Stimulated activated naive CD8-positive, alpha-beta T cell treated with anti-CD3 and anti-CD28 coated beads, Interleukin-15, amount 100 ng/mL, for 72 hours (primary cell): ENCODE measurements at regions not wholly inside any gene's neighbourhood (a gene's known extent, or its start where the extent isn't known, plus 50 kb on each side); places are given as distances from the start of the nearest gene placed in this dataset.
"Not testable (repeated sequence)": the region's sequence is repeated elsewhere in the genome, so short reads cannot be mapped to it uniquely, and the experiment has no call there.

Experiments
- ATAC-seq: fragments of 150-1000 bp; cut with Tn5 transposase; 2 replicates; pipeline ENCODE4 v1.10.0; 2021; ENCODE audit warnings: mild to moderate bottlenecking, moderate library complexity
- DNase-seq, 2 donors: peaks; one replicate each; pipeline ENCODE4 v3.0.0; 2021 to 2022
- H3K27ac Mint-ChIP-seq, 2 donors: one replicate each; pipeline ENCODE4 v1.8.0; 2022; ENCODE audit warnings: mild to moderate bottlenecking in 2 of 2, mixed read lengths in 2 of 2, moderate library complexity in 2 of 2
- H3K27me3 Mint-ChIP-seq: one replicate; pipeline ENCODE4 v1.8.0; 2022; ENCODE audit warnings: mixed read lengths
- H3K4me1 Mint-ChIP-seq: one replicate; pipeline ENCODE4 v1.8.0; 2022; ENCODE audit warnings: mild to moderate bottlenecking, mixed read lengths
- H3K4me3 Mint-ChIP-seq, 2 donors: one replicate each; pipeline ENCODE4 v1.8.0; 2022; ENCODE audit warnings: mild to moderate bottlenecking in 2 of 2, mixed read lengths in 2 of 2, moderate library complexity in 1 of 2
- H3K9me3 Mint-ChIP-seq, 2 donors: one replicate each; pipeline ENCODE4 v1.8.0; 2022; ENCODE audit warnings: mixed read lengths in 2 of 2

DNA sequence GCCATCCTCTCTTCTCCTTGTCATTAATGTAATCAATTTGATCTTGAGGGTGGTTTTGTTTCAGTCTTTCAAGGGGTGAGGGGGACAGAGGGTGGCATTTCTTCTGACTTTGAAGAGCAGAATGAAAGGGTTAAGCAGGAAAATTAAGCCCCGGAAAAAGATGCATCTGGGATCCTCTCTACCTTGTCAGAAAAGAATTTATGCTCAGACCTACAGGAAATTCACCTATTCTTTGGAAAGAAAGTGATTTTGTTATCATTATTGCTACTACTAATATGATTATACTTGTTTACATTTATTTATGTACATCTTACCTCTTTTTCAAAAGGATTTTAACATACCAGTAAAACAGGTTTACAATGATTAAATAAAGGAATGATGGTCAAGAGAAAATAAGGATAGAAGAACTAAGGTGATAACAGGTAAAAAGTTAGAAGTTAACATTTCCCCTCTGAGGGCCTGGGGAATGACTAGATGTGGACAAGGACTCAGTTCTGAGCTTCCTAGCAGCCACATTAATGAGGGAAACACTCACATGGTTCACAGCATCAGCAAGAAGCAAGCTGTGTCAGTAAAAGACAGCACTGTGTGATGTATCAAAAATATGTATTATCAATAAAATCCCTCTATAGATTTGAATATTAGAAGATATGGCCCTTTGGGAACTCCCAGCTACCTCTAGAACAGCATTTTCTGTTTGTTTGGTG, 151.4 kb downstream of the MYCN start:
- Mint-ChIP-seq H3K4me1 (no peaks in the 10 kb centered on the region), H3K27me3 (no peaks in the 10 kb centered on the region), H3K4me3 (no peak overlapping the region), H3K27ac (no peak overlapping the region), H3K9me3 (no peaks in the 10 kb centered on the region)
- no peak for ATAC-seq
- DNase-seq: no peak

DNA sequence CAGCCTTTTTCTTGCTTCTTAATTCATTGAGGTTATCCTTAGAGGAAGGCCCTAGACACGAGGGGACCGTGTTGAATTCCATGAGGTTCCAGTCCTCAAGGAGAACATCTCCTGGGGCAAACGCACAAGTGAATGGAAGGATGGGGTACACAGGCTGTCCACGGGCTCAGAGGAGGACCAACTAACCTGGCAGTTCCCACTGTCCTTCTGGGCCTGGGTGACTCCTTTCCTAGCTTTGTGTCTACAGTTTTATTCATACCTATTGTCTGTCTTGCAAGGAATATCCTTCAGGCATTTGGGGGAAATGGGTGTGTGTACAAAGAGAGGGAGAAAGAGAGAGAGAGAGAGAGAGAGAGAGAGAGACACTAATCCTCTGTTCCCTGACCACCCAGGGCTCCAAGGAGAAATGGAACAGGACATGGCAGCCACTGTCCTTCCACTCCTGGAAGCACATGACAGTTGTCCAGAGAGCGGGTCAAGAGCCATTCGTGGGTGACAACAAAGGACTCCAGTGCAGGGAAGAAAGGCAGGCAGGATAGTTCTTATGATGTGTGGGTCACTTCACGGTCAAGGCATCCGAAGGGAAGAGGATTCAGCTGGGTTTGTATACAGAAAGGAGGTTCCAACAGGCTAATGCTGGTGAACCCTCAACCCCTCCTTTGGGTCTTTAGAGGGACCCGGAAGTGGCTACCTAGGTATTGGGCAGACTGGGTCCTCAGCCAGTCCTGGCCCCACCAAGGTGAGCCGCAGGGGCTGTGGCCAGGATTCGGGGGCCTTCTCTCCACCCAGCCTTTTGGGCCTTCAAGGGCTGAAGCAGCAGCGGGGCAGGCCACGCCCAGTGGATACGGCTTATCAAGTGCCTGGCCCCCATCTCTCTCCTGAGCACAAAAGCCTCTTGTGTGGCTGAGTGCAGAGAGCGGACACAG, 150.6 kb downstream of the MYCN start:
- Mint-ChIP-seq H3K27me3 (no peaks in the 10 kb centered on the region), H3K27ac (no peak overlapping the region), H3K9me3 (no peaks in the 10 kb centered on the region), H3K4me3 (no peak overlapping the region), H3K4me1 (no peaks in the 10 kb centered on the region)
- ATAC-seq (no peak), DNase-seq (no peak)

DNA sequence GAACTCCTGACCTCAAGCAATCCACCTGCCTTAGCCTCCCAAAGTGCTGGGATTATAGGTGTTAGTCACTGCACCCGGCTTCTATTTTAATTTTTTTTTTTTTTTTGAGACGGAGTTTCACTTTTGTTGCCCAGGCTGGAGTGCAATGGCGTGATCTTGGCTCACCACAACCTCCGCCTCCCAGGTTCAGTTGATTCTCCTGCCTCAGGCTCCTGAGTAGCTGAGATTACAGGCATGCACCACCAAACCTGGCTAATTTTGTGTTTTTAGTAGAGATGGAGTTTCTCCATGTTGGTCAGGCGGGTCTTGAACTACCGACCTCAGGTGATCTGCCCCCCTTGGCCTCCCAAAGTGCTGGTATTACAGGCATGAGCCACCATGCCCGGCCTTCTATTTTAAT, 149.1 kb downstream of the MYCN start:
- not testable (repeated sequence) for DNase-seq, H3K27me3 Mint-ChIP-seq, H3K27ac Mint-ChIP-seq, H3K9me3 Mint-ChIP-seq, H3K4me3 Mint-ChIP-seq, H3K4me1 Mint-ChIP-seq, ATAC-seq

DNA sequence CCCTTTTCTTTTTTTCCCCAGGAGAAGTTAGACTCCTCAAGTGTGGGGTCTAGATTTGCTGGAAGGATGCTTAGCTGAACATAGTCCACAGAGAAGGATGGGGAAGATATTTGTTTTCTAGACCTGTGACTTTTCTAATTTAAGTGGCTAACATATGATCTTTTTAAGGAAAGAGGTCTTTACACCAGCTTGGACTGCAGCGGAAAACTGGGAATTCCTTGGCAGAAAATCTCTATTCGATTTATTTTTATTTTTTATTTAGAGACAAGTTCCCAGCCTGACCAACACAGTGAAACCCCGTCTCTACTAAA, 148.4 kb downstream of the MYCN start:
- no peak for ATAC-seq
- H3K4me3 Mint-ChIP-seq: no peak overlapping the region
- no peaks in the 10 kb centered on the region for H3K27me3 Mint-ChIP-seq
- no peak for DNase-seq
- H3K4me1 Mint-ChIP-seq: no peaks in the 10 kb centered on the region
- no peaks in the 10 kb centered on the region for H3K9me3 Mint-ChIP-seq
- no peak overlapping the region for H3K27ac Mint-ChIP-seq

DNA sequence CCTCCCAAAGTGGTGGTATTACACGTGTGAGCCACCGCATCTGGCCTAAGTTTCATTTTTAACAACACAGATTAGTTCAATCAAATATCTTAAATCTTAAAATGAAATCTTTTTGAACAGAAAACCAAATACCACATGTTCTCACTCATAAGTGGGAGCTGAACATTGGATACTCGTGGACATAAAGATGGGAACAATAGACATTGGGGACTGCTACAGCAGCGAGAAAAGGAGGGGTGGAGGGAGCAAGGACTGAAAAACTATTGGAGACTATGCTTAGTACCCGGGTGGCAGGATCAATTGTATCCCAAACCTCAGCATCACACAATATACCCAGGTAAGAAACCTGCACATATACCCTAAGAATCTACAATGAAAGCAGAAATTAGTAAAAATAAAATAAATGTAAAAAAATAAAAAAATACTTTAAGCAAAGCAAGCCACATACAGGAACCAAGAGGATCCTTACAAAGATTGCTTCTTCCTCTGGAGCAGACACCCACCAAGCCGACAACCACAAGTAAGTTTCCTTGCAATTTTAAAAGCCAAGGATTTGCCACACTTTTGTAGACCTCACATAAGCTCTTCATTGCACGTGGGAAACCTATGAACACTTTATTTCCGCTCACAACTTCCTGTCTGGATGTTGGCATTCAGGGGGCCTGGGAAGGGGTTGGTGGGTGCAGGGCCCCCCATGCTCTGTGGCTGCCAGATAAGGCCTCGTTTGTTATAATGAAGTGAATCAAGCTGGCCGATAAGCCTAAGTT, 147.9 kb downstream of the MYCN start:
- no peaks in the 10 kb centered on the region for H3K4me1 Mint-ChIP-seq
- DNase-seq: no peak
- ATAC-seq: no peak
- no peak overlapping the region for H3K27ac Mint-ChIP-seq
- H3K9me3 Mint-ChIP-seq: no peaks in the 10 kb centered on the region
- H3K4me3 Mint-ChIP-seq: no peak overlapping the region
- H3K27me3 Mint-ChIP-seq: no peaks in the 10 kb centered on the region

DNA sequence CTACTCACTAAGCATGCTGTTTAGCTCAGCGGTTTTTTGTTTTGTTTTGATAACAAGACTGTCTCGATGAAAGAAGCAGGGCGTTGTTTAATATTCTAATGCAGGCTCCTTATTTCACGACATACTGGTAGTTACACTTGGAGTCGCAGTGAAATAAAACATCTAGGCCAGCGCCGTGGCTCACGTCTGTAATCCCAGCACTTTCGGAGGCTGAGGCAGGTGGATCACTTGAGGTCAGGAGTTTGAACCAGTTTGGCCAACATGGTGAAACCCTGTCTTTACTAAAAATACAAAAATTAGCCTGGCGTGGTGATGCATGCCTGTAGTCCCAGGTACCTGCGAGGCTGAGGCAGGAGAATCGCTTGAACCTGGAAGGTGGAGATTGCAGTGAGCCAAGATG, 145.8 kb downstream of the MYCN start:
- H3K4me1 Mint-ChIP-seq, H3K27me3 Mint-ChIP-seq, H3K4me3 Mint-ChIP-seq, H3K9me3 Mint-ChIP-seq, DNase-seq, ATAC-seq, H3K27ac Mint-ChIP-seq: not testable (repeated sequence)

DNA sequence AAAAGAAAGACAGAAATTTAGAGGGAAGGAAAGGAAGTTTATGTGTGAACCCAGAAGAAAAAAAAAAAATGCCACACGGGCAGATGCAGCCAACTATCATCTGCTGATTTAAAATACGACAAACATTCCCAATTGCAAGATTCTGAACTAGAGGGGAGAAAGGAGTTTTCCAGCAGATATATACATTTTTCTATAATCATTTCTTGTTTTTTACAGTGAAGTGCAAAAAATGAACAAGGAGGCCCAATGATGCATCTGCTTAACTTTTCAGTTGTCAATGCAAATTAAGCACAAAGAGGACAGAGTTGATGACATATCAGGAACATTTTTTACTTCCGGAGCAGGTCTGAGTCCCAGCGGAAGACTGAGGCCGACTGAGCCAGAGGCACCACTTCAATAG, 144.7 kb downstream of the MYCN start:
- Mint-ChIP-seq H3K4me3 (no peak overlapping the region), H3K9me3 (no peaks in the 10 kb centered on the region), H3K4me1 (no peaks in the 10 kb centered on the region), H3K27me3 (peaks cover 8% of the 10 kb centered on the region), H3K27ac (no peak overlapping the region)
- DNase-seq (no peak), ATAC-seq (no peak)

DNA sequence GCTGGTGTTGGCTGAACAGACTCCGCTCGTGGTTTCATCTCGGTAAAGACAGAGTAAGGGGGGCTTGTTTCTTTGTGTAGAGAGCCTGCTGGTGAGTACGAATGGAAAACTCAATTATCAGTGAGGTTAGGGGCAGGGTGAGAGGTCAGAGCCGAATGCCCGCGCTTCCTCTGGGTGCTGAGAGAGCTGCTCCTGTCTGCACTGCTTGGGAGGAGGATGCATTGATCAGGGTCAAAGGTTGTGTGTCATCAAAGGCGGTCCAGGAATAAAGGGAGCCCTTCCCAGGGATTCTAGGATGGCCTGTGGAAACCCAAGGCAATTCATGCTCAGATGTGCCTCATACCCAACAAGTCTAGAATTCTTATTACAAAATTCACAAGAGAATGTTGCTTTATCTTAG, 143.9 kb downstream of the MYCN start:
- DNase-seq: no peak
- no peak for ATAC-seq
- Mint-ChIP-seq H3K4me1 (no peaks in the 10 kb centered on the region), H3K27me3 (peaks cover 8% of the 10 kb centered on the region), H3K9me3 (no peaks in the 10 kb centered on the region), H3K4me3 (no peak overlapping the region), H3K27ac (no peak overlapping the region)

DNA sequence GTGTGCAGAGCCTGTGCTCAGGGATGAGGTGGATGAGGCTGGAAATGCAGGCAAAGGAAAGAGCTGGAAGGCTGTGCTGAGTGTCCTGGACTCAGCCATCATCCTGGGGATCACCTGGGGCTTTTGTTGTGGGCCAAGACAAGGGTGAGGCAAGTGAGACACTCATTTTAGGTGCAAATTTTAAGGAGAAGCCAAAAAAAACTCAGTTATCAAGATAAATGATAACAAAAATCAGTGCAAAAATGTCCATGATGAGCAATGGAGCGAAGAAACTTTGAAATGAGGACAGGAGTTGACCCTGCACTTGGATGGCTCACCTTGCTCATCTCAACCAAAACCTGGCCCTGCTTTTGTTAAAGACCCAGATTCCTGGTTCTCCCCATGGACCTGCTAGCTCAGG, 141.9 kb downstream of the MYCN start:
- Mint-ChIP-seq H3K4me3 (no peak overlapping the region), H3K4me1 (no peaks in the 10 kb centered on the region), H3K27me3 (peaks cover 8% of the 10 kb centered on the region), H3K27ac (no peak overlapping the region), H3K9me3 (no peaks in the 10 kb centered on the region)
- ATAC-seq: no peak
- no peak for DNase-seq

DNA sequence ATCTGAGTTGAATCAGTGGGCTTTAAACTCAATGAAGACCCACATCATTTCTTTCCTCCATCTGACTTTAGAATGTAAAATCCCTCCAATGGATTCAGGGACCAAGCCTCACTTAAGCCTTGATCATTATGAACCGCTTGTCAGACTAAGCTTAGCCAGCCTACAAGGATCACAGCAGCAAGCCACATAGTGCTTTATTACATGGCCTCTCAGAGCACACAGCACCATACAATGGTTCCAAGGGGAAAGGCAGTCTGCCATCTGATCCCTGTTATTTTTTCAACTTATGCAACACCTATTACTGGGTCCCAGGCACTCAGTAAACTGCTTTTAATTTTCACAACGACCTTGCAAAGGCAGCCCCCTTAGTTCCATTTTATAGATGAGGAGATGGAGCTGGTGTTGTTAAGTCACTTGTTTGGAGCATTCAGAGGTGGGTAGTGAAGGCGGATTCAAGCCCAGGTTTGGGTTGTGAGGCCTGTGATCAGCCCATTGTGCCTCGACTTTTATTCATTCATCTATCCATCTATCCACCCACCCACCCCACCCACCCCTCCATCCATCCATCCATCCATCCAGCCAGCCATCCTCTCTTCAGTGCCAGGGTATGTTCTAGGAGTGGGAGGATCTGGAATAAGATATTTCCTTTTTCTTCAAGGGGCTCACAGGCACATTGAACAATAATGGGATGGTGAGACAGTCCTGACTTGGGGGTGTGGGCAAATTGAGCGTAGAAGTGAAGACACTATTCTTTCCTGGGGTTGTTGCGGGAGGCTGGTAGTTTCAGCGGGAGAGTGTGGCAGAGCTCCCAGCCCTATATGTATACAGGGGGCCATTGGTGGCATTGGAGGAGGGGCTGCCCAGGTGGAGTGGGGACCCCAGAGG, 141.2 kb downstream of the MYCN start:
- Mint-ChIP-seq H3K4me3 (no peak overlapping the region), H3K27ac (no peak overlapping the region), H3K9me3 (no peaks in the 10 kb centered on the region), H3K27me3 (peaks cover 8% of the 10 kb centered on the region), H3K4me1 (no peaks in the 10 kb centered on the region)
- ATAC-seq: no peak
- no peak for DNase-seq

DNA sequence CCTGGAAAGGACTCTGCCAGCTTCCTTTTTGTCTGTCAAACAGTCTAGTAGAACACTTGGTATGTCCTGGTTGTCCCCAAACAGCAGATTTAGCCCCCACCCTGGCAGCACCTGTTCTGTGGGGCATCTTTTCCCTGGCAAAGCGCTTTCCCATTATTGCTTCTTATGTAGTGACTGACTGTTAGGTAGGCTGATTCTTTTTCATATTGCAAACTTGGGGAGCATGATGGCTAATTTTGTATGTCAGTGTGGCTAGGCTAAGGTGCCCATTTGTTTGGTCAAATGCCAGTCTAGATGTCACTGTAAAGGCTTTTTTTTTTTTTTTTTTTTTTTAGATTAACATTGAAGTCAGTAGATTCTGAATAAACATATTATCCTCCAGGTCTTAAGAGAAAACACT, 140.2 kb downstream of the MYCN start:
- peaks cover 8% of the 10 kb centered on the region for H3K27me3 Mint-ChIP-seq
- H3K4me3 Mint-ChIP-seq: no peak overlapping the region
- DNase-seq (no peak), ATAC-seq (no peak)
- no peaks in the 10 kb centered on the region for H3K9me3 Mint-ChIP-seq
- no peaks in the 10 kb centered on the region for H3K4me1 Mint-ChIP-seq
- no peak overlapping the region for H3K27ac Mint-ChIP-seq

DNA sequence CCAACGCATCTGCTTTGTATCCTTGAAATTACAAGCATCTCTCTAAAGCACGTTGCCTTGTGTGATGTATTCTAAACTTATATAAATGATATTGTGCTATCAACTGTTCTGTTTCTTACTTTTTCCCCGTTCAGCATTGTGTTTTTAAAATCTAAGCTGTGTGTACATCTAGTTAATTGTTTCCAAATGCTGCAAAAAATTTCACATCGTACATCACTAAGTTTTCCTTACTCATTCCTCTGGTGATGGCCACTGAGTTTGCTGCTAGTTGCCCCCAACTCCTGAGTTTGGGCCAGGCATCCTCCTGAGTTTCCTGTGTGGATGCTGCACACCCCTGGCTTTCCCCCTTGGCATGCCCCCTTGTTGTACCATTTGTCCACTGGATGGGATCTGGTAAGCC, 139.7 kb downstream of the MYCN start:
- H3K27ac Mint-ChIP-seq: no peak overlapping the region
- DNase-seq (no peak), ATAC-seq (no peak)
- H3K4me3 Mint-ChIP-seq: no peak overlapping the region
- H3K4me1 Mint-ChIP-seq: no peaks in the 10 kb centered on the region
- H3K9me3 Mint-ChIP-seq: no peaks in the 10 kb centered on the region
- H3K27me3 Mint-ChIP-seq: peaks cover 8% of the 10 kb centered on the region

DNA sequence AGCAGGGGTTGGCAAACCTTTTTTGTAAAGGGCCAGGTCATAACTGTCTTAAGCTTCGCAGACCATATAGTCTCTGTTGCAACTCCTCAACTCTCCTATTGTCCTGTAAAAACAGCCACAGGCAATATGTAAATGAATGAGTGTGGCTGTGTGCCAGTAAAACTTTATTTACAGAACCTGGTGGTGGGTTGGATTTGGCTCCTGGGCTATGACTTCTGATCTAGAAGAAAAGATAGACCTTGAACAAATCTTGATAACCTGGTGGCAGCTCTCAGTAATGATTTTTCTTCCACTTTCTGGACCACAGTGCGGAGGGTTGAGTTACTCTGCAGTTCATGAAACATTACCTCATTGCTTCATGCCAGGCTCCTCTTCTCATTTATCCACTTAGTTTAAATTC, 139.3 kb downstream of the MYCN start:
- DNase-seq: no peak
- Mint-ChIP-seq H3K27ac (no peak overlapping the region), H3K4me1 (no peaks in the 10 kb centered on the region), H3K9me3 (no peaks in the 10 kb centered on the region), H3K27me3 (peaks cover 8% of the 10 kb centered on the region), H3K4me3 (no peak overlapping the region)
- ATAC-seq: no peak

DNA sequence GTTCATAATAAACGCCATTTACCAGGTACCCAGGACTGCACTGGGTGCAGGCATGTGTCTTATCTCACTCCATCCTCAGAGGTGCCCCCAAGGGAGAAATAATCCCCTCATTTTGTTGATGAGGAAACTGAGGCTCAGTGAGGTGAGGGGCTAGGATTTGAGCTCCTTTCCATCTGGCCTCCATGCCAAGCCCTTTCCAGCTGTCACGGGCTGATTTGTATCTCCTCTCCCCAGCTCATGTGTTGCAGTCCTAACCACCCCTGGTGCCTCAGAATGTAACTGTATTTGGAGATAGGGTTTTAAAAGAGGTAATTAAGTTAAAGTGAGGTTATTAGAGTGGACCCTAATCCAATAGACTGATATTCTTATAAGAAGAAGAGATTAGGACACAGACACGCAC, 137.3 kb downstream of the MYCN start:
- no peak for DNase-seq
- ATAC-seq: no peak
- no peak overlapping the region for H3K4me3 Mint-ChIP-seq
- H3K4me1 Mint-ChIP-seq: no peaks in the 10 kb centered on the region
- H3K27ac Mint-ChIP-seq: no peak overlapping the region
- no peaks in the 10 kb centered on the region for H3K9me3 Mint-ChIP-seq
- peaks cover 8% of the 10 kb centered on the region for H3K27me3 Mint-ChIP-seq

DNA sequence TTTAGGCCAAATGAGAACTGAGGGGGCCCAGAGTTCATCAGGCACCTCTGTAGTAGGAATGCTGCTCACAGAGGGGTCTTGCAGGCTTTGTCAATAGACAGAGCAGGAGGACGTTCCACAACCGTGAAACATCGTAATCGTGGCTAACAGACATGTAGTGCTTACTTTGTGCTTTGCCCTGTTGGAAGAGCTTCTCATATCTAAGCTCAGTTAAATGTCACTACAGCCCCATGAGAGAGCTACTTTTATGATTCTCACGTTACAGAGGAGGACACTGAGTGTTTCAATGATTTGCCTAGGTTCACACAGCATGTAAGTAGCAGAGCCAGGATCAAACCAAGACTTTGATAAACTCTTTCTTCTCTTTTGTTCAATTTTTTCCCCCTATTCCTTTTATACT, 136.6 kb downstream of the MYCN start:
- Mint-ChIP-seq H3K27ac (no peak overlapping the region), H3K4me3 (no peak overlapping the region), H3K27me3 (peaks cover 3% of the 10 kb centered on the region), H3K4me1 (no peaks in the 10 kb centered on the region), H3K9me3 (no peaks in the 10 kb centered on the region)
- DNase-seq: no peak
- ATAC-seq: no peak
